Heart left ventricle (tissue), 13 donors: ENCODE measurements at regions not wholly inside any gene's neighbourhood (a gene's known extent, or its start where the extent isn't known, plus 50 kb on each side); places are given as distances from the start of the nearest gene placed in this dataset.

Experiments
- POLR2A ChIP-seq, 2 donors: fragments of 450-650 bp; IDR thresholded peaks; one replicate each; pipeline ENCODE4 v1.6.1; 2017; ENCODE audit warnings: antibody characterized with exemption in 2 of 2, mild to moderate bottlenecking in 2 of 2, moderate library complexity in 2 of 2
- TF ChIP-seq, protein P1 (sequence below), 12 donors: fragments of 200-600 bp; sonication (generic) in 4 of 12; IDR thresholded peaks; one replicate each; pipeline versions ENCODE4 v1.5.0 to v1.8.0; 2018 to 2022; ENCODE audit warnings: antibody characterized with exemption in 12 of 12, mild to moderate bottlenecking in 5 of 12
- donor health status: ischemic (EF 13 %, LVEDD 7.1; RV severe dilation, severe dysfunction).
- donor health status: DM: no; HTN: yes; CAD: no.
- donor health status: DM: no; HTN: no; CAD: no.
- donor health status: ischemic (EF 25% LVEDD 6.9; RV normal size, moderate dysfunction).
- donor health status: ischemic (EF 25% LVEDD 5.7; RV mildly dilated, moderate dysfunction).
- donor health status: ischemic (EF 35%, LVEDD 5.7; RV mildly dilated, moderate dysfunction).
- donor health status: nonischemic (EF 11% LVEDD 7.7; RV severe dilation, severe dysfunction).
- donor health status: DM: yes; HTN: yes; CAD: no.
- donor health status: PGD.
- donor health status: ischemic (EF 29% LVEDD 5.4; RV normal size, mild dysfunction).
- donor health status: nonischemic (EF 23%, LVEDD 6.1; RV moderate dilation, normal function).

DNA sequence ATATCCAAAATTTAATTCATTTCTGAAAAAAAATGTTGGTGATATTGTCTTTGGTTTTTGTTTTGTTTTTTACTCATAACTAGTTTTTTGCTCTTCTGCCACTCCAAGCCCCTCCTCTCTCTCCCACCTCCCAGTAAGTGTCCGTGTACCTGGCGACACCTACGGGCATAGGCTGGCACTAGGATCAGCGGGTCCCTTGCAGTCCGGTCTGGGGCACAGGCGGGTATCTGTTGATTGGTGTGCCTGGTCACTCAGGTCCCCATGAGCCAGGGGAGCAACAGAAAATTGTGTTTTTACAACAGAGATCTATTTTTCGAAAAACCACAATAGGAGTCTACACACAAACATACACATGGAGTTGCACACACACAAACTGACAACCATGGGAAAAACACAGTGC lies 104.8 kb downstream of the ZIC5 start:
- TF ChIP-seq, protein P1, sequence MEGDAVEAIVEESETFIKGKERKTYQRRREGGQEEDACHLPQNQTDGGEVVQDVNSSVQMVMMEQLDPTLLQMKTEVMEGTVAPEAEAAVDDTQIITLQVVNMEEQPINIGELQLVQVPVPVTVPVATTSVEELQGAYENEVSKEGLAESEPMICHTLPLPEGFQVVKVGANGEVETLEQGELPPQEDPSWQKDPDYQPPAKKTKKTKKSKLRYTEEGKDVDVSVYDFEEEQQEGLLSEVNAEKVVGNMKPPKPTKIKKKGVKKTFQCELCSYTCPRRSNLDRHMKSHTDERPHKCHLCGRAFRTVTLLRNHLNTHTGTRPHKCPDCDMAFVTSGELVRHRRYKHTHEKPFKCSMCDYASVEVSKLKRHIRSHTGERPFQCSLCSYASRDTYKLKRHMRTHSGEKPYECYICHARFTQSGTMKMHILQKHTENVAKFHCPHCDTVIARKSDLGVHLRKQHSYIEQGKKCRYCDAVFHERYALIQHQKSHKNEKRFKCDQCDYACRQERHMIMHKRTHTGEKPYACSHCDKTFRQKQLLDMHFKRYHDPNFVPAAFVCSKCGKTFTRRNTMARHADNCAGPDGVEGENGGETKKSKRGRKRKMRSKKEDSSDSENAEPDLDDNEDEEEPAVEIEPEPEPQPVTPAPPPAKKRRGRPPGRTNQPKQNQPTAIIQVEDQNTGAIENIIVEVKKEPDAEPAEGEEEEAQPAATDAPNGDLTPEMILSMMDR (IDR thresholded peaks at IDR 0.05), result no peak
- no peak for TF ChIP-seq POLR2A (IDR thresholded peaks at IDR 0.05)
